ENCODE measurements at regions not wholly inside any gene's neighbourhood (a gene's known extent, or its start where the extent isn't known, plus 50 kb on each side); places are given as distances from the start of the nearest gene placed in this dataset.

DNA sequence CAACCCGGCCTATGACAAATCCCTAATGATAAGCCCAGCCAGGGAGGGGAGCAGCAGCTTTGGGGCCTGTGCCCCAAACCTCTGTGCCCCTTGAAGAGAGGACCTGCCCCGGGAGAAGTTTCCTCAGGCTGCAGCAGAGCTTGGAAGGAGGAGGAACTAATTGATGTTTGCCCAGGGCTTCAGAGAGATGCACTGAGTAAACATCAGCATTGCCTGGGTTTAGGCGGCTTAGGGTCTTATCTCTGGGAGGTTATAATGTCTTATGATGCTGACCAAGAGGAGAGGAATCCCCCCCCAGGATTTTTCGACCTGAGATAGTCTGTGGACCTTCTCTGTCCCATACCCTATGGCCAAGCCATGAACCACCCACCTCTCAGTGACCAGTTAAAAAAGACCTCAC, 148.7 kb upstream of the SDK2 start:
- no peaks in the 10 kb centered on the region for H3K36me3 ChIP-seq (ENCODE audit: control insufficient read depth, insufficient read depth, low read length)
- no peak overlapping the region for H3K4me3 ChIP-seq (ENCODE audit: low read length)
- no peak for DNase-seq (ENCODE audit: low read depth, low spot score)
- no peaks in the 10 kb centered on the region for H3K9me3 ChIP-seq (ENCODE audit: control insufficient read depth, insufficient read depth, low read length)
- no CpG with 5 or more reads among the region's 4 CpGs for WGBS (ENCODE audit: insufficient coverage, insufficient read length)
- no peaks in the 10 kb centered on the region; the same call in 1 of the 2 replicates for H3K4me1 ChIP-seq (ENCODE audit: control insufficient read depth, insufficient read depth, low read length)
- H3K27me3 ChIP-seq (ENCODE audit: control insufficient read depth, insufficient read depth, low read length), result no peaks in the 10 kb centered on the region
- no peak overlapping the region for H3K27ac ChIP-seq (ENCODE audit: low read length)

DNA sequence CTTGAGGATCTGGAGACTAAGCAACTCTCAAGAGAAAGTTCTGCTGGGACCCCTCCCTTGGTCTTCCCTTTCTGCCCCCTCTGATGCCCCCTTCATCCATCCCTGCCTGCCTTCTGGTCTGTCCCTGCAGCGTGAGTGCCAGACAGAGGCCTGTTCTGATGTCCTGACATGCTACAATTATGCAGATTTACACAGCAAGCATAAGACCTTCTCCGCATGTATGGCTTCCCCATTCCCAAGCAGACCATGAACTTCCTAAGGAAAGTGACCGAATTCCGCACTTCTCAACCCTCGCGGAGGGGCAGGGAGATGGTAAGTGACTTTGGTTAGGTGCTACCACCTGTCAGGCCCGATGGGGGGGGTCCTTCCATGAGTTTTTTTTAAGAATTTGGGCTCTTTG, 150.1 kb upstream of the SDK2 start:
- H3K4me1 ChIP-seq (ENCODE audit: control insufficient read depth, insufficient read depth, low read length), result no peaks in the 10 kb centered on the region
- H3K27ac ChIP-seq (ENCODE audit: low read length), result no peak overlapping the region
- no peaks in the 10 kb centered on the region for H3K9me3 ChIP-seq (ENCODE audit: control insufficient read depth, insufficient read depth, low read length)
- no peak overlapping the region for H3K4me3 ChIP-seq (ENCODE audit: low read length)
- H3K36me3 ChIP-seq (ENCODE audit: control insufficient read depth, insufficient read depth, low read length), result no peaks in the 10 kb centered on the region
- WGBS (ENCODE audit: insufficient coverage, insufficient read length), result no CpG with 5 or more reads among the region's 7 CpGs
- no peak for DNase-seq (ENCODE audit: low read depth, low spot score)
- no peaks in the 10 kb centered on the region for H3K27me3 ChIP-seq (ENCODE audit: control insufficient read depth, insufficient read depth, low read length)

DNA sequence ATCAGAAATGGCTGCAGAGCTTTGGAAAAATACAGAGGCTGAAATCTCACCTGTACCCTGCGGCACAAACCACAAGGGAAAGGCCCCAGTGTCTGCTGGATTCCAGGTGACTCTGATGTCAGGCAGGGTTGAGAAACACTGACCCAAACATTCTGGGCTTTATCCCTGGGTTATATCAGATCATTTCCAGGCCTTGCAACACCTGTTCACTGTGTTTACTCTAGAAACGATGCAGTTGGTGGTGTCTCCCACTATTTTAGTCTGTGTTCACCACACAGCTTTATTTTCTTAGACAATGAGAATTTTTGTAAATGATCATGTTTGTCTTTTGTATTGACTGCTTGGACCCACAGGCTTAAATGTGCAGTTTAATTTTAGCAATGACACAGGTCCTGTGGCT, 151.5 kb upstream of the SDK2 start:
- no peaks in the 10 kb centered on the region for H3K9me3 ChIP-seq (ENCODE audit: control insufficient read depth, insufficient read depth, low read length)
- no peak overlapping the region for H3K4me3 ChIP-seq (ENCODE audit: low read length)
- H3K4me1 ChIP-seq (ENCODE audit: control insufficient read depth, insufficient read depth, low read length), result no peaks in the 10 kb centered on the region
- H3K27ac ChIP-seq (ENCODE audit: low read length), result no peak overlapping the region
- DNase-seq (ENCODE audit: low read depth, low spot score), result no peak
- no peaks in the 10 kb centered on the region for H3K27me3 ChIP-seq (ENCODE audit: control insufficient read depth, insufficient read depth, low read length)
- no CpG with 5 or more reads among the region's 2 CpGs for WGBS (ENCODE audit: insufficient coverage, insufficient read length)
- H3K36me3 ChIP-seq (ENCODE audit: control insufficient read depth, insufficient read depth, low read length), result no peaks in the 10 kb centered on the region

- H3K36me3 ChIP-seq (ENCODE audit: control insufficient read depth, insufficient read depth, low read length), result no peaks in the 10 kb centered on the region
- no peak overlapping the region for H3K4me3 ChIP-seq (ENCODE audit: low read length)
- DNase-seq (ENCODE audit: low read depth, low spot score), result no peak
- H3K4me1 ChIP-seq (ENCODE audit: control insufficient read depth, insufficient read depth, low read length), result no peaks in the 10 kb centered on the region
- no peaks in the 10 kb centered on the region for H3K27me3 ChIP-seq (ENCODE audit: control insufficient read depth, insufficient read depth, low read length)
- no CpG with 5 or more reads among the region's 4 CpGs for WGBS (ENCODE audit: insufficient coverage, insufficient read length)
- no peak overlapping the region for H3K27ac ChIP-seq (ENCODE audit: low read length)
- H3K9me3 ChIP-seq (ENCODE audit: control insufficient read depth, insufficient read depth, low read length), result no peaks in the 10 kb centered on the region
Observed at GRCh38 chr17:73797594-73798110, 153.4 kb upstream of the SDK2 start.

- no peak for DNase-seq (ENCODE audit: low read depth, low spot score)
- H3K4me3 ChIP-seq (ENCODE audit: low read length), result no peak overlapping the region
- WGBS (ENCODE audit: insufficient coverage, insufficient read length), result no CpG with 5 or more reads among the region's 7 CpGs
Observed at GRCh38 chr17:73798111-73798748, 154.0 kb upstream of the SDK2 start.

GRCh38 chr17:73799096-73799495, 154.9 kb upstream of the SDK2 start:
- Histone ChIP-seq H3K36me3 (ENCODE audit: control insufficient read depth, insufficient read depth, low read length) (no peaks in the 10 kb centered on the region), H3K27me3 (ENCODE audit: control insufficient read depth, insufficient read depth, low read length) (no peaks in the 10 kb centered on the region), H3K4me1 (ENCODE audit: control insufficient read depth, insufficient read depth, low read length) (peaks cover 2% of the 10 kb centered on the region; the same call in 1 of the 2 replicates), H3K4me3 (ENCODE audit: low read length) (no peak overlapping the region), H3K9me3 (ENCODE audit: control insufficient read depth, insufficient read depth, low read length) (no peaks in the 10 kb centered on the region), H3K27ac (ENCODE audit: low read length) (no peak overlapping the region)
- DNase-seq (ENCODE audit: low read depth, low spot score), result no peak

More at GRCh38 chr17:73798111-73798748, 154.0 kb upstream of the SDK2 start:
- Histone ChIP-seq H3K27ac (ENCODE audit: low read length) (no peak overlapping the region), H3K36me3 (ENCODE audit: control insufficient read depth, insufficient read depth, low read length) (no peaks in the 10 kb centered on the region), H3K4me1 (ENCODE audit: control insufficient read depth, insufficient read depth, low read length) (no peaks in the 10 kb centered on the region), H3K27me3 (ENCODE audit: control insufficient read depth, insufficient read depth, low read length) (no peaks in the 10 kb centered on the region), H3K9me3 (ENCODE audit: control insufficient read depth, insufficient read depth, low read length) (no peaks in the 10 kb centered on the region)

GRCh38 chr17:73799781-73800627, 155.8 kb upstream of the SDK2 start:
- Histone ChIP-seq H3K36me3 (ENCODE audit: control insufficient read depth, insufficient read depth, low read length) (no peaks in the 10 kb centered on the region), H3K27me3 (ENCODE audit: control insufficient read depth, insufficient read depth, low read length) (no peaks in the 10 kb centered on the region), H3K9me3 (ENCODE audit: control insufficient read depth, insufficient read depth, low read length) (no peaks in the 10 kb centered on the region), H3K27ac (ENCODE audit: low read length) (no peak overlapping the region), H3K4me3 (ENCODE audit: low read length) (no peak overlapping the region), H3K4me1 (ENCODE audit: control insufficient read depth, insufficient read depth, low read length) (peaks cover 4% of the 10 kb centered on the region)
- no CpG with 5 or more reads among the region's 7 CpGs for WGBS (ENCODE audit: insufficient coverage, insufficient read length)
- DNase-seq (ENCODE audit: low read depth, low spot score), result no peak

GRCh38 chr17:73800893-73801292, 156.6 kb upstream of the SDK2 start:
- DNase-seq (ENCODE audit: low read depth, low spot score), result no peak
- WGBS (ENCODE audit: insufficient coverage, insufficient read length), result no CpG with 5 or more reads among the region's 8 CpGs

GRCh38 chr17:73801455-73802100, 157.3 kb upstream of the SDK2 start:
- Histone ChIP-seq H3K36me3 (ENCODE audit: control insufficient read depth, insufficient read depth, low read length) (no peaks in the 10 kb centered on the region), H3K4me3 (ENCODE audit: low read length) (no peak overlapping the region), H3K27me3 (ENCODE audit: control insufficient read depth, insufficient read depth, low read length) (no peaks in the 10 kb centered on the region), H3K9me3 (ENCODE audit: control insufficient read depth, insufficient read depth, low read length) (no peaks in the 10 kb centered on the region), H3K4me1 (ENCODE audit: control insufficient read depth, insufficient read depth, low read length) (peaks cover 4% of the 10 kb centered on the region), H3K27ac (ENCODE audit: low read length) (no peak overlapping the region)
- DNase-seq (ENCODE audit: low read depth, low spot score), result no peak
- WGBS (ENCODE audit: insufficient coverage, insufficient read length), result no CpG with 5 or more reads among the region's 8 CpGs

More at GRCh38 chr17:73800893-73801292, 156.6 kb upstream of the SDK2 start:
- Histone ChIP-seq H3K27ac (ENCODE audit: low read length) (no peak overlapping the region), H3K4me1 (ENCODE audit: control insufficient read depth, insufficient read depth, low read length) (peaks cover 4% of the 10 kb centered on the region), H3K27me3 (ENCODE audit: control insufficient read depth, insufficient read depth, low read length) (no peaks in the 10 kb centered on the region), H3K4me3 (ENCODE audit: low read length) (no peak overlapping the region), H3K36me3 (ENCODE audit: control insufficient read depth, insufficient read depth, low read length) (no peaks in the 10 kb centered on the region), H3K9me3 (ENCODE audit: control insufficient read depth, insufficient read depth, low read length) (no peaks in the 10 kb centered on the region)

GRCh38 chr17:73802314-73802713, 158.1 kb upstream of the SDK2 start:
- Histone ChIP-seq H3K4me3 (ENCODE audit: low read length) (no peak overlapping the region), H3K27me3 (ENCODE audit: control insufficient read depth, insufficient read depth, low read length) (no peaks in the 10 kb centered on the region), H3K4me1 (ENCODE audit: control insufficient read depth, insufficient read depth, low read length) (peaks cover 4% of the 10 kb centered on the region), H3K27ac (ENCODE audit: low read length) (no peak overlapping the region), H3K36me3 (ENCODE audit: control insufficient read depth, insufficient read depth, low read length) (no peaks in the 10 kb centered on the region), H3K9me3 (ENCODE audit: control insufficient read depth, insufficient read depth, low read length) (no peaks in the 10 kb centered on the region)
- no CpG with 5 or more reads among the region's 4 CpGs for WGBS (ENCODE audit: insufficient coverage, insufficient read length)
- DNase-seq (ENCODE audit: low read depth, low spot score), result no peak

Measured in iPS DF 6.9 (cell line).